ENCODE measurements at regions not wholly inside any gene's neighbourhood (a gene's known extent, or its start where the extent isn't known, plus 50 kb on each side); places are given as distances from the start of the nearest gene placed in this dataset.

GRCh38 chrX:124764354-124764753 lies 418.0 kb downstream of the SH2D1A start (continued):
- TF ChIP-seq MCM5 (IDR thresholded peaks at IDR 0.05; ENCODE audit: low read depth) = no peak
- peak; percentile 31; the same call in 1 of the 2 replicates for TF ChIP-seq CC2D1A (IDR thresholded peaks at IDR 0.05)
- TF ChIP-seq, protein P1, sequence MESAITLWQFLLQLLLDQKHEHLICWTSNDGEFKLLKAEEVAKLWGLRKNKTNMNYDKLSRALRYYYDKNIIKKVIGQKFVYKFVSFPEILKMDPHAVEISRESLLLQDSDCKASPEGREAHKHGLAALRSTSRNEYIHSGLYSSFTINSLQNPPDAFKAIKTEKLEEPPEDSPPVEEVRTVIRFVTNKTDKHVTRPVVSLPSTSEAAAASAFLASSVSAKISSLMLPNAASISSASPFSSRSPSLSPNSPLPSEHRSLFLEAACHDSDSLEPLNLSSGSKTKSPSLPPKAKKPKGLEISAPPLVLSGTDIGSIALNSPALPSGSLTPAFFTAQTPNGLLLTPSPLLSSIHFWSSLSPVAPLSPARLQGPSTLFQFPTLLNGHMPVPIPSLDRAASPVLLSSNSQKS (CRISPR knock-in tag; IDR thresholded peaks at IDR 0.05) = no peak
- TF ChIP-seq SP1 (CRISPR knock-in tag; IDR thresholded peaks at IDR 0.05) = no peak
- no peak for TF ChIP-seq TCF15 (CRISPR knock-in tag; IDR thresholded peaks at IDR 0.05)
- TF ChIP-seq ESRRB (CRISPR knock-in tag; IDR thresholded peaks at IDR 0.05; ENCODE audit: borderline replicate concordance) = no peak
- TF ChIP-seq ZNF780A (CRISPR knock-in tag; IDR thresholded peaks at IDR 0.05) = no peak
- TF ChIP-seq STAT5A (IDR thresholded peaks at IDR 0.05; ENCODE audit: borderline replicate concordance, low read length) = peak; percentile 91
- no peak for TF ChIP-seq HNRNPL (IDR thresholded peaks at IDR 0.05; ENCODE audit: low read depth, low read length)
- TF ChIP-seq MTA1 (IDR thresholded peaks at IDR 0.05; ENCODE audit: borderline replicate concordance) = no peak
- no peak for TF ChIP-seq SRSF9 (IDR thresholded peaks at IDR 0.05; ENCODE audit: borderline replicate concordance, low read depth, low read length)
- no peak for TF ChIP-seq ZNF263 (CRISPR knock-in tag; IDR thresholded peaks at IDR 0.05; ENCODE audit: borderline replicate concordance)
- no peak for TF ChIP-seq THAP7 (CRISPR knock-in tag; IDR thresholded peaks at IDR 0.05)
- TF ChIP-seq ETV1 (tag; conservative IDR thresholded peaks at IDR 0.05; ENCODE audit: low read depth) = no peak
- TF ChIP-seq KLF16 (IDR thresholded peaks at IDR 0.05) = 0 out of 2 replicates have a peak, but pooled peaks have one; percentile 39
- TF ChIP-seq, protein P2, sequence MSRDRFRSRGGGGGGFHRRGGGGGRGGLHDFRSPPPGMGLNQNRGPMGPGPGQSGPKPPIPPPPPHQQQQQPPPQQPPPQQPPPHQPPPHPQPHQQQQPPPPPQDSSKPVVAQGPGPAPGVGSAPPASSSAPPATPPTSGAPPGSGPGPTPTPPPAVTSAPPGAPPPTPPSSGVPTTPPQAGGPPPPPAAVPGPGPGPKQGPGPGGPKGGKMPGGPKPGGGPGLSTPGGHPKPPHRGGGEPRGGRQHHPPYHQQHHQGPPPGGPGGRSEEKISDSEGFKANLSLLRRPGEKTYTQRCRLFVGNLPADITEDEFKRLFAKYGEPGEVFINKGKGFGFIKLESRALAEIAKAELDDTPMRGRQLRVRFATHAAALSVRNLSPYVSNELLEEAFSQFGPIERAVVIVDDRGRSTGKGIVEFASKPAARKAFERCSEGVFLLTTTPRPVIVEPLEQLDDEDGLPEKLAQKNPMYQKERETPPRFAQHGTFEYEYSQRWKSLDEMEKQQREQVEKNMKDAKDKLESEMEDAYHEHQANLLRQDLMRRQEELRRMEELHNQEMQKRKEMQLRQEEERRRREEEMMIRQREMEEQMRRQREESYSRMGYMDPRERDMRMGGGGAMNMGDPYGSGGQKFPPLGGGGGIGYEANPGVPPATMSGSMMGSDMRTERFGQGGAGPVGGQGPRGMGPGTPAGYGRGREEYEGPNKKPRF (IDR thresholded peaks at IDR 0.05; ENCODE audit: low read depth, low read length) = no peak
- peak; percentile 24 to 56 for TF ChIP-seq NCOA2 (IDR thresholded peaks at IDR 0.05; ENCODE audit: partially characterized antibody in 2 of 2)
- TF ChIP-seq KLF6 (CRISPR knock-in tag; IDR thresholded peaks at IDR 0.05; ENCODE audit: borderline replicate concordance) = no peak
- TF ChIP-seq, protein P3, sequence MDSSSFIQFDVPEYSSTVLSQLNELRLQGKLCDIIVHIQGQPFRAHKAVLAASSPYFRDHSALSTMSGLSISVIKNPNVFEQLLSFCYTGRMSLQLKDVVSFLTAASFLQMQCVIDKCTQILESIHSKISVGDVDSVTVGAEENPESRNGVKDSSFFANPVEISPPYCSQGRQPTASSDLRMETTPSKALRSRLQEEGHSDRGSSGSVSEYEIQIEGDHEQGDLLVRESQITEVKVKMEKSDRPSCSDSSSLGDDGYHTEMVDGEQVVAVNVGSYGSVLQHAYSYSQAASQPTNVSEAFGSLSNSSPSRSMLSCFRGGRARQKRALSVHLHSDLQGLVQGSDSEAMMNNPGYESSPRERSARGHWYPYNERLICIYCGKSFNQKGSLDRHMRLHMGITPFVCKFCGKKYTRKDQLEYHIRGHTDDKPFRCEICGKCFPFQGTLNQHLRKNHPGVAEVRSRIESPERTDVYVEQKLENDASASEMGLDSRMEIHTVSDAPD (CRISPR knock-in tag; IDR thresholded peaks at IDR 0.05) = no peak
- TF ChIP-seq C11orf30 (IDR thresholded peaks at IDR 0.05; ENCODE audit: low read depth) = no peak
- TF ChIP-seq, protein P4, sequence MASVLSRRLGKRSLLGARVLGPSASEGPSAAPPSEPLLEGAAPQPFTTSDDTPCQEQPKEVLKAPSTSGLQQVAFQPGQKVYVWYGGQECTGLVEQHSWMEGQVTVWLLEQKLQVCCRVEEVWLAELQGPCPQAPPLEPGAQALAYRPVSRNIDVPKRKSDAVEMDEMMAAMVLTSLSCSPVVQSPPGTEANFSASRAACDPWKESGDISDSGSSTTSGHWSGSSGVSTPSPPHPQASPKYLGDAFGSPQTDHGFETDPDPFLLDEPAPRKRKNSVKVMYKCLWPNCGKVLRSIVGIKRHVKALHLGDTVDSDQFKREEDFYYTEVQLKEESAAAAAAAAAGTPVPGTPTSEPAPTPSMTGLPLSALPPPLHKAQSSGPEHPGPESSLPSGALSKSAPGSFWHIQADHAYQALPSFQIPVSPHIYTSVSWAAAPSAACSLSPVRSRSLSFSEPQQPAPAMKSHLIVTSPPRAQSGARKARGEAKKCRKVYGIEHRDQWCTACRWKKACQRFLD (CRISPR knock-in tag; IDR thresholded peaks at IDR 0.05) = no peak

All from K562 (cell line).